ENCODE measurements at regions not wholly inside any gene's neighbourhood (a gene's known extent, or its start where the extent isn't known, plus 50 kb on each side); places are given as distances from the start of the nearest gene placed in this dataset.

DNA sequence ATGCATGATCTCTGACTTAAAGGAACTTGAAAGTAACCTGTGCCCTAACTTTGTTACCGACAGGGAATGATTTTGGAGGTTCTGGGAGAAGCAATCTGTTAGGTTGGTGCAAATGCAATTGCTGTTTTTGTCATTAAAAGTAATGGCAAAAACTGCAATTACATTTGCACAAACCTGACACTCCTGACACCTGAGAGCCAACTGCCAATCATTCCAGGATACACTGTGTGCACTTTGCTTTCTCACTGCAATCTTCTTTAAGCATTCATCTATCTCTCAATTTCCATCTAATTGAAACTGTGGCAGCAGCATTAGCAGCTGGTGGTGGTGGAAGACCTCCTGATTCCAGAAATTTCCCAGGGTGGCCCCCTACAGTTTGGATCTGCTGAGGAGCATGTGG lies 87.6 kb upstream of the CYP1B1 start:
- TF ChIP-seq, protein P1, sequence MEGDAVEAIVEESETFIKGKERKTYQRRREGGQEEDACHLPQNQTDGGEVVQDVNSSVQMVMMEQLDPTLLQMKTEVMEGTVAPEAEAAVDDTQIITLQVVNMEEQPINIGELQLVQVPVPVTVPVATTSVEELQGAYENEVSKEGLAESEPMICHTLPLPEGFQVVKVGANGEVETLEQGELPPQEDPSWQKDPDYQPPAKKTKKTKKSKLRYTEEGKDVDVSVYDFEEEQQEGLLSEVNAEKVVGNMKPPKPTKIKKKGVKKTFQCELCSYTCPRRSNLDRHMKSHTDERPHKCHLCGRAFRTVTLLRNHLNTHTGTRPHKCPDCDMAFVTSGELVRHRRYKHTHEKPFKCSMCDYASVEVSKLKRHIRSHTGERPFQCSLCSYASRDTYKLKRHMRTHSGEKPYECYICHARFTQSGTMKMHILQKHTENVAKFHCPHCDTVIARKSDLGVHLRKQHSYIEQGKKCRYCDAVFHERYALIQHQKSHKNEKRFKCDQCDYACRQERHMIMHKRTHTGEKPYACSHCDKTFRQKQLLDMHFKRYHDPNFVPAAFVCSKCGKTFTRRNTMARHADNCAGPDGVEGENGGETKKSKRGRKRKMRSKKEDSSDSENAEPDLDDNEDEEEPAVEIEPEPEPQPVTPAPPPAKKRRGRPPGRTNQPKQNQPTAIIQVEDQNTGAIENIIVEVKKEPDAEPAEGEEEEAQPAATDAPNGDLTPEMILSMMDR (IDR thresholded peaks at IDR 0.05; ENCODE audit: insufficient read depth, low read length, severe bottlenecking) = no peak
- Histone ChIP-seq H3K27me3 (ENCODE audit: control insufficient read depth, insufficient read depth, low read length) (no peaks in the 10 kb centered on the region), H3K4me3 (ENCODE audit: low read depth, low read length) (no peak overlapping the region), H3K36me3 (ENCODE audit: control insufficient read depth, insufficient read depth, low read length) (no peaks in the 10 kb centered on the region)
- FAIRE-seq (no peak), DNase-seq (ENCODE audit: low read depth) (no peak)

DNA sequence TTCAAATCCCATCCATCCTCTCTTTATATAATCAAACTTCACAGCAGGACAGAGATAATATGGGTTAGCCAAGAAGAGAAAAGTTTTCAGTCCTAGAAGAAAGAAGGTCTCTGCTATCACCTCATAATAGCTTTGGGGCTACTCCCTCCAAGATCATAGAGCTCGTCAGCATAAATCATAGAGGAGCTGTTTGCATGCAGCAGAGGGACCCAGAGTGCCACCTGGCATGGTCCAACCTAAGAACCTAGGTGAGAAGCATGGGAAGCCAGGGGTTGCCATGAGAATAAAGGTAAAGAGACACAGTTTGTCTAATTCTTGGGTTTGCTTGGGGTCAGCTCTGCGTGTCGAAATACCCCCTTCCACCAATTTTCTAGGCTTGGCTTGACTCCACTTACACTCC lies 87.1 kb upstream of the CYP1B1 start:
- Histone ChIP-seq H3K4me3 (ENCODE audit: low read depth, low read length) (no peak overlapping the region), H3K36me3 (ENCODE audit: control insufficient read depth, insufficient read depth, low read length) (no peaks in the 10 kb centered on the region), H3K27me3 (ENCODE audit: control insufficient read depth, insufficient read depth, low read length) (no peaks in the 10 kb centered on the region)
- FAIRE-seq (no peak), DNase-seq (ENCODE audit: low read depth) (no peak)
- TF ChIP-seq, protein P1 (IDR thresholded peaks at IDR 0.05; ENCODE audit: insufficient read depth, low read length, severe bottlenecking) = peak; percentile 11

DNA sequence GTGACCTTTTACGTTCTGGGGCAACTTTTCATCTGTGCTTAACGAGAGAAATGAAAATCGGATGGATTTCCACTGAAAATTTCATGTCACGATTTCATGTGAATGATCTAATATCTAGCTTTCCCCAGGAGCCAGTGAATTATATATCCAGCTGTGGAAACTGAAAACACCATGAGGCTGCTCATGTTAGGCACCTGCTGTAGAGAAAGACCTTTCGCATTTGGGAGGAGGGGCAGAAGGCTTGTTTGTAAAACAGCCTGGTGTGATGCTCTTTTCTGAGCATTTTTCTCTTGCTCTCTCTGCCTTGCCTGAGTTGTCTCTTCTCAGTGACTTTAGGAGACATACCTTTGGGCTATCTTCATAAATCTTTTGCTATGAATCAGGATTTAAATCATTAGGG lies 84.6 kb upstream of the CYP1B1 start:
- no peaks in the 10 kb centered on the region for H3K27me3 ChIP-seq (ENCODE audit: control insufficient read depth, insufficient read depth, low read length)
- FAIRE-seq (no peak), DNase-seq (ENCODE audit: low read depth) (no peak)
- no peak overlapping the region for H3K4me3 ChIP-seq (ENCODE audit: low read depth, low read length)
- TF ChIP-seq, protein P1 (IDR thresholded peaks at IDR 0.05; ENCODE audit: insufficient read depth, low read length, severe bottlenecking) = no peak
- no peaks in the 10 kb centered on the region for H3K36me3 ChIP-seq (ENCODE audit: control insufficient read depth, insufficient read depth, low read length)

DNA sequence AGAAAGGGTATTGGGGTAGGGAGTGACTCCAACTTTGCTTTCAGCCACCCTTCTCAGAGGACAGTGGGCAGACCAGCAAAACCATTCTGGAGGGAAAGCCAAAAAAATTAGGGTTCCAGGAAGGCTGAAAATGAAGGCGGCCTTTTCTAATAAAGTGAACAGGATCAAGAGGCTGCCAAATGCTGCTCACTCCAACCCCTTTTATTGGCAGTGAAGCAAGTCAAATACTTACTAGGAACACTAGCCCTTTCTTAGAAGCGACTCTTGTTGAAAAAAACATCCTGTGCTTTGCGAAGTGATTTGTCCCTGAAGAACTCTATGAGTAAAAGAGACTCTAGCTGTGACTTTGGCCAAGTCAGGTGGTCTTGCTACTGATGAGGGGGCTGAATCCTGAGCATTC lies 83.6 kb upstream of the CYP1B1 start:
- TF ChIP-seq, protein P1 (IDR thresholded peaks at IDR 0.05; ENCODE audit: insufficient read depth, low read length, severe bottlenecking) = no peak
- Histone ChIP-seq H3K36me3 (ENCODE audit: control insufficient read depth, insufficient read depth, low read length) (no peaks in the 10 kb centered on the region), H3K27me3 (ENCODE audit: control insufficient read depth, insufficient read depth, low read length) (no peaks in the 10 kb centered on the region), H3K4me3 (ENCODE audit: low read depth, low read length) (no peak overlapping the region)
- DNase-seq (ENCODE audit: low read depth) (no peak), FAIRE-seq (no peak)

DNA sequence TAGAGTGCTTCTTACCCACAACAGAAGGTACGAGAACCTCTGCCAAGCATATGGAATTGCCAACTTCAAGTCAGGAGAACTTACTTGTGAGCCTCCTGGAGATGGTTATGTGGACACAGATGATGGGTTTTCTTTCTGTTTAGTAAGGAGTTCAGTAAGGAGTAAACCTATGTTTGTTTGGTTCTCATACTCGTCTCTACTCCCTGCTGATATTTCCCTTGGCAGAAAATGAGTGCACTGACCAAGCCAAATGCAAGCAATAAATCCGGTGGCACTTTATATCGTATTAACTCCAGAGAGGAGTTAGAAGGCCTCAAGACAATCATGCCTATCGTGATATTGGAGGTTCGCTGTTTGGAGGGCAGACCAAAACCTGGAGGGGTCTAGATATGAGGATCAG lies 83.2 kb upstream of the CYP1B1 start:
- TF ChIP-seq, protein P1 (IDR thresholded peaks at IDR 0.05; ENCODE audit: insufficient read depth, low read length, severe bottlenecking) = no peak
- Histone ChIP-seq H3K27me3 (ENCODE audit: control insufficient read depth, insufficient read depth, low read length) (no peaks in the 10 kb centered on the region), H3K4me3 (ENCODE audit: low read depth, low read length) (no peak overlapping the region), H3K36me3 (ENCODE audit: control insufficient read depth, insufficient read depth, low read length) (no peaks in the 10 kb centered on the region)
- DNase-seq (ENCODE audit: low read depth) (no peak), FAIRE-seq (peak; percentile 40)

DNA sequence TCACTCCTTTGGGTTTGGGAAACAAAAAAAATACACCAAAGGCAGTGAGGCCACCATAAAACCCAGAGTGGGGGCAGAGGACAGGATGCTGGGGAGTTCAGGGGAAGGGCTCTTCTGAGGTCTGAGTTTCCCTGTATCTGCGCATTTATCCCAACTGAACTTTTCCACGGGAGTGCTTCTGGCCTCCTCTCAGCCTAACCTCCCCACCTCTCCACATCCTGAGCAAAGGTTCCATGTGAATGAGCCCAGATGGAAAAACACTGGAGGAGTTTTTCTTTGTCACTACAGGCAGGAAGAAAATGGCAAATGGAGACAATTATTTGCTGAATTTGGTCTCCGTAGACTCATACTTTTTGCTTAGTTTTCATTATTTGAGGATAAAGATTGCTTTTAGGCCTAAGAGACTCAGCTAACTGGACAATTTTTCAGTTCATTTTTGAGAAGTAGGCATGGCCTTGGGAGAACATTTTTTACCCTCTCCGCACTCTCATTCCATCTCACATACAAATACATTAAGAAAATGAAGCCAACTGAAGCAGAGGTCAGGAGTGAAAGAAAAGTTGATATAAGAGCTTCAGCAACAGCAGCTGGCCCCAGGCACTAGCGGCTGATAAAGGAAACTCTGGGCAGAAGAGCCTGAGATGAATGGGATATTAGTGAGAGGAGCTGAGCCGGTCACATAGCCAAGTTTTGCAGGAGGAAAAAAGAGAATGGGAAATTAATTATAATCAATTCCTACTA lies 82.6 kb upstream of the CYP1B1 start:
- TF ChIP-seq, protein P1 (IDR thresholded peaks at IDR 0.05; ENCODE audit: insufficient read depth, low read length, severe bottlenecking) = no peak
- no peak for FAIRE-seq

More for the DNA sequence above, 82.6 kb upstream of the CYP1B1 start:
- Histone ChIP-seq H3K27me3 (ENCODE audit: control insufficient read depth, insufficient read depth, low read length) (no peaks in the 10 kb centered on the region), H3K4me3 (ENCODE audit: low read depth, low read length) (no peak overlapping the region), H3K36me3 (ENCODE audit: control insufficient read depth, insufficient read depth, low read length) (no peaks in the 10 kb centered on the region)
- no peak for DNase-seq (ENCODE audit: low read depth)

Data from bronchial epithelial cell (primary cell).